Activated CD8-positive, alpha-beta T cell treated with anti-CD3 and anti-CD28 coated beads, Interleukin-2, amount 10 ng/mL, durations not matched to agents 7 days and 5 days (primary cell): ENCODE measurements at regions not wholly inside any gene's neighbourhood (a gene's known extent, or its start where the extent isn't known, plus 50 kb on each side); places are given as distances from the start of the nearest gene placed in this dataset.

Source experiments
- ATAC-seq: fragments of 150-1000 bp; cut with Tn5 transposase; one replicate; pipeline ENCODE4 v1.10.0; 2021; ENCODE audit warnings: moderate library complexity
- CTCF ChIA-PET: fragments of 350-600 bp; sonication (Branson Sonifier 250); formaldehyde crosslinking; loops from one replicate; lab custom pipeline; 2021; ENCODE audit warnings: antibody characterized with exemption; lab: Charles Lee
- POLR2A ChIA-PET: fragments of 350-600 bp; sonication (Branson Sonifier 250); formaldehyde crosslinking; loops from one replicate; lab custom pipeline; 2021; ENCODE audit warnings: antibody characterized with exemption; lab: Charles Lee
- DNase-seq: peaks from one replicate; pipeline ENCODE4 v3.0.0-alpha.2; 2020
- H3K27ac Mint-ChIP-seq: one replicate; pipeline ENCODE4 v1.8.0; 2021; ENCODE audit warnings: mild to moderate bottlenecking, mixed read lengths
- H3K27me3 Mint-ChIP-seq: one replicate; pipeline ENCODE4 v1.8.0; 2021; ENCODE audit warnings: low read depth, mixed read lengths
- H3K36me3 Mint-ChIP-seq: one replicate; pipeline ENCODE4 v1.8.0; 2021; ENCODE audit warnings: low read depth, mixed read lengths
- H3K4me1 Mint-ChIP-seq: one replicate; pipeline ENCODE4 v1.8.0; 2021; ENCODE audit warnings: low read depth, mixed read lengths
- H3K4me3 Mint-ChIP-seq: one replicate; pipeline ENCODE4 v1.8.0; 2021; ENCODE audit warnings: mild to moderate bottlenecking, mixed read lengths
- H3K9me3 Mint-ChIP-seq: one replicate; pipeline ENCODE4 v1.8.0; 2022; ENCODE audit warnings: mixed read lengths; ENCODE audit not compliant: insufficient read depth

DNA sequence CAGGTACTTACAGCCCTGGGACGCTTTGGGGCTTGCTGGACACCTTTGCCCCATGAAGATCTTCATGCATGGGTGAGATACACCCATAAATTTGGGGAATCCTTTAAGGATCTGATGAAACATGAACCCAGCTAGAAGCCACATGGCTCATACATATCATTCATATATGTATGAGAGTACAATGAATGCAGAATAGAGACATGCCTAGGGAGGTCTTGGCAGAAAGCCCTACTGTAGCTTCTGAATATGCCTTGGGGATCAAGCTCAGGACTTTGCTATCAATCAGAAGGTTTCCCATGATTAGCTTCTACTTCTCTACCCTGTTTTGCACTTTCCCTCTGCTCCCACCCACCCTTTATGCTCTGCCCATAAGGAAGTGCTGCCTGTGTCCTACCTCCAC lies 368.4 kb downstream of the LPIN1 start:
- Mint-ChIP-seq H3K27me3 (no peaks in the 10 kb centered on the region), H3K36me3 (no peaks in the 10 kb centered on the region), H3K4me1 (peaks cover 14% of the 10 kb centered on the region), H3K4me3 (no peak overlapping the region), H3K27ac (no peak overlapping the region), H3K9me3 (no peaks in the 10 kb centered on the region)
- CTCF ChIA-PET, result interaction anchor here (1.0 kb wide), 1 partner anchor 601 kb away, joined by 3 read pairs; no protein-coding TSS in a partner anchor
- no peak for ATAC-seq
- DNase-seq, result no peak
- POLR2A ChIA-PET, result no interaction called here

DNA sequence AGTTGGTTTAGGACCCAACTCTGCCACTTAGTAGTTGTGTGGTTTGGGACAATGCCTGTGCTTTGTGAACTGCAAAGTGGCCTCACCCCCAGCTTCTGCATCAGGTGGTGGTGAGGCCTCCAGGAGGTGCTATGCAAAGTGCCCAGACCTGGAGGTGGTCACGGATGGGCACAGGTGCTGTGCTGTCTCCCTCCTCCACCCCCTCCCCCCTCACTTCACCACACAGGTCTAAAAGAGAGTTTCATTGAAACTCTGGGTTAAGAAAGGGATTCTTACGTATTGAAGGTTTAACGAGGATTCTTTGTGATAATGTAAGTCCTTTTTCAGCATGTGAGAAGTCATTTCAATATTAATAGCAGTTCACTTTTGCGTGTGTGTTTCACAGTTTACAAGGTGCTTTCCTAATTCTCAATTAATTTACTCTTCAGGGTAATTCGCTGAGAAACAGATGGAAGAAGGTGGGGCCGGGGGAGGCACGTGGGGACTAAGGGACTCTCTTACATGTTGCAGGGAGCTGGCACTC lies 369.9 kb downstream of the LPIN1 start:
- no peak overlapping the region for H3K27ac Mint-ChIP-seq
- peaks cover 2% of the 10 kb centered on the region for H3K4me1 Mint-ChIP-seq
- H3K4me3 Mint-ChIP-seq, result no peak overlapping the region
- no peak for ATAC-seq
- H3K27me3 Mint-ChIP-seq, result no peaks in the 10 kb centered on the region
- POLR2A ChIA-PET, result interaction anchor here (0.6 kb wide), 1 partner anchor 9 kb away, joined by 3 read pairs; no protein-coding TSS in a partner anchor
- no peak for DNase-seq
- CTCF ChIA-PET, result no interaction called here
- no peaks in the 10 kb centered on the region for H3K36me3 Mint-ChIP-seq
- no peaks in the 10 kb centered on the region for H3K9me3 Mint-ChIP-seq

DNA sequence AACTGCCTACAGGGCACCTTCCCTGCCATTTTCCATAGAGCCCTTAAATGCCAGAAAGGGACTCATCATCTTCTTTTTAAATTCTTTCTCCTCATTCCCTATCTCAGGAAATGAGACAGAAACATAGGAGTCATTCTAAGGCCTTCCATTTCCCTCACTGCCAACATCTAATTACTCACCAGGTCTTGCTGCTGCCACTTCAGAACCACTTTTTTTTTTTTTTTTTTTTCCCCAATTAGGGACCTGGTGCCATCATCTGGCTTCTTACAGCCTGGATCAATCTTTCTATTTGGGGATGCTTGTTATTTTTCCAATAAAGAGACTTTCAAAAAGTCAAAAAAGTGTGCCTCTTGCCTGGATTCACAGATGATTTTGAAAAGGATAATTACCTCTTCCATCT lies 373.4 kb downstream of the LPIN1 start:
- no peaks in the 10 kb centered on the region for H3K4me1 Mint-ChIP-seq
- ATAC-seq (no peak), DNase-seq (no peak)
- ChIA-PET POLR2A (no interaction called here), CTCF (no interaction called here)
- H3K27ac Mint-ChIP-seq, result no peak overlapping the region
- H3K27me3 Mint-ChIP-seq, result no peaks in the 10 kb centered on the region
- H3K9me3 Mint-ChIP-seq, result no peaks in the 10 kb centered on the region
- no peak overlapping the region for H3K4me3 Mint-ChIP-seq
- H3K36me3 Mint-ChIP-seq, result no peaks in the 10 kb centered on the region

DNA sequence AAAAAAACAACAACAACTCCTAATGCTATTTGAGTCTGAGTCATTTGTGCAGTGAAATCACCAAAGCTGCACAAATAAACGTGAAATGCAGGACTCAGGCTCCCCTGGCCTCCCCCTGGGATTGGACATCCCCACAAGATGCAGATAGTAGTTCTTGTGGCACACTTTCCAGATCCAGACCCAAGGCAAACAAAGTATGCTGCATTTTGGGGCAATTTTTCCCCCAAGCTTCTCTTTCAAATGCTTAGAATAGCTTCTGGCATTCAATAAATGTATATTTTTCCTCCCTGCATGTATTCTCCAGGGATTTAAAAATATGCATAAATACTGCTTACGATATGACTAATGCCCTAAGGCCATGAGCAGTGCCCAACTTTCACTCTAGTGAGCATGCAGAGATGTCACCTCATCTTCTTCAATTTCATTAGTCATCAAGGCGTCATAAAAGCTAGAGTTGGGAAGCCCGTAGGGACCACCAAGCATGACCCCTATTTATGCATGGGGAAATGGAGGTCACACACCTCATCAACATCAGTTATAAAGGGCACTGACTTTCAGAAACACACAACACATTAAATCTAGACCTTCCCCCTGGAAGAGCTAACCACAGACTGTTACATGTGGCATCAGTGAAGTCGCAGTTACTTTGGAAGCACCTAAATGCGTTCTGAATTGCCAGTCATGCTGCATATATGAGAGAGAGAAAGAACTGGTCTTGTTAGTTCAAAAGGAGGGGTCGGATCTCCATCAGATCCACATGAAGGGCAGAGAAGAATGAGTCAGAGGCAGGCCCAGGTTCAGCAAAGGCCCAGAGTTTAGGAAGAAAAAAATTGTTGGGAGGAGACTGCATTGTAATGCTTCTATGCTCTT lies 374.1 kb downstream of the LPIN1 start:
- no peaks in the 10 kb centered on the region for H3K9me3 Mint-ChIP-seq
- CTCF ChIA-PET, result no interaction called here
- POLR2A ChIA-PET, result no interaction called here
- DNase-seq (no peak), ATAC-seq (no peak)
- no peak overlapping the region for H3K27ac Mint-ChIP-seq
- H3K4me3 Mint-ChIP-seq, result no peak overlapping the region
- H3K36me3 Mint-ChIP-seq, result no peaks in the 10 kb centered on the region
- H3K4me1 Mint-ChIP-seq, result no peaks in the 10 kb centered on the region
- no peaks in the 10 kb centered on the region for H3K27me3 Mint-ChIP-seq

DNA sequence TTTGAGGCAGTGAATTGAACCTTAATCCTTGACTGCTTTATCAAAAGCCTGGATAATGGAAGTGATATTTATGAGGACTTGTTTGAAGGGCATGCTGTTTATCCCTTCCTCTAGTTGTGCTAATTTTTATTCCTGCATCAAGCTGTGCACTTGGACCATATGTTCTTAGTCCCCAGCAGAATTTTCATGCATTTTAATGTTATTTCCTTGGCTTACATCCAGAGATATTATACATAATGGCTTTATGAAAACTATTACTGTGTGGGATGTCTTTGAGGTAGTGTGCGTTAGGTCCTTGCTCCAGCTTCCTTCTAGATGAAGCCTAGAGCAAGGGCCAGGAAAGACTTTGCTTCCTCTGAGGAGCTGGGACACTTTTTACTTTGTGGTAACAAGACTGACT lies 378.4 kb downstream of the LPIN1 start:
- Mint-ChIP-seq H3K4me1 (no peaks in the 10 kb centered on the region), H3K27me3 (no peaks in the 10 kb centered on the region)
- POLR2A ChIA-PET, result interaction anchor here (0.6 kb wide), 1 partner anchor 8 kb away, joined by 3 read pairs; no protein-coding TSS in a partner anchor

DNA sequence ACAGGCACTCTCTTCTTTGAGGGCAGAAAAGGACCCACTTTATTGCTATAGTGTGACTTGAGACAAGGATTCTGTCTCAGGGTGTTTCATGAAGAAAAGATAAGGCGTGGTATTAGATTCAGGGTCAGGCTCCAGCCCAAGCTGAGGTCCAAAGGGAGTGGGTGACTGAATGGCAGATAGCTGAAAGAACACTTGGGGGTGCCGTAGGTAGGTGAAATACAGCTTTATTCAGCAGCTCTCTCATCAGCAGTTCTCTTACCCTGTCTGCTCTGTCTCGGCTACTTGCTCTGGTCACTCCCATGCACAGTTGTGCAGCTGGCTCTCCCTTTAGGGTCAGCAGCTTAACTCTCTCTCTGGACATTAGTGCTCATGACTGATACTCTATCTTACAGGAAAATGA lies 379.9 kb downstream of the LPIN1 start:
- H3K4me1 Mint-ChIP-seq, result no peaks in the 10 kb centered on the region
- H3K9me3 Mint-ChIP-seq, result peaks cover 10% of the 10 kb centered on the region
- H3K27me3 Mint-ChIP-seq, result no peaks in the 10 kb centered on the region
- no peak overlapping the region for H3K4me3 Mint-ChIP-seq
- CTCF ChIA-PET, result interaction anchor here (1.0 kb wide), 1 partner anchor 880 kb away, joined by 4 read pairs; no protein-coding TSS in a partner anchor
- no peak for DNase-seq
- H3K36me3 Mint-ChIP-seq, result peaks cover 10% of the 10 kb centered on the region
- no peak overlapping the region for H3K27ac Mint-ChIP-seq
- POLR2A ChIA-PET, result no interaction called here
- ATAC-seq, result no peak

More for the DNA sequence above, 378.4 kb downstream of the LPIN1 start:
- no peak for DNase-seq
- Mint-ChIP-seq H3K9me3 (peaks cover 10% of the 10 kb centered on the region), H3K36me3 (peaks cover 10% of the 10 kb centered on the region), H3K27ac (no peak overlapping the region), H3K4me3 (no peak overlapping the region)
- CTCF ChIA-PET, result interaction anchor here (1.3 kb wide), 1 partner anchor 591 kb away, joined by 5 read pairs; no protein-coding TSS in a partner anchor
- no peak for ATAC-seq

DNA sequence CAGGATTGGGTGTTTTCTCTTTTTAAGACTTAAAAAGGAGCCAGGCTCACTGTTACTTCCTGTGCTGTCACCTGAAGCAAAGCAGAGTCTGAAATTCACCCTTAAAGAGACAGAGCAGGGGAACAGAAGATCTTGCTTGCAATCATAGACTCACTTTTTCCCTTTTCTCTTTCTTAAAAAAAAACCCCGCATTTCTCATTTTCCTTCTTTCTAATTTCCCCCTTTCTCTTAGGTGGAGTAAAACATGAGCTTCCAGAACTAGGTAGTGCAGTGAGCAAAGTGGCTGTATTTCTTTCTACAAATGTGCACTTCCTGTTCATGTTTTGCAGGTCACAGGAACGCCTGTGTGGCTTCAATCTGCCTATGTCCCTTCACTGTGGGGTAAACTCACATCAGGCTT lies 381.2 kb downstream of the LPIN1 start:
- H3K9me3 Mint-ChIP-seq, result peaks cover 10% of the 10 kb centered on the region
- ChIA-PET CTCF (interaction anchor here (0.6 to 0.7 kb wide), 2 partner anchors 42 to 495 kb away, joined by 3 to 4 read pairs; no protein-coding TSS in a partner anchor), POLR2A (interaction anchor here (0.6 kb wide), 2 partner anchors 10 to 436 kb away, joined by 3 to 4 read pairs; no protein-coding TSS in a partner anchor)
- ATAC-seq (peak; percentile 81), DNase-seq (peak; percentile 35)
- peak overlapping the region; percentile 90 for H3K27ac Mint-ChIP-seq
- H3K4me3 Mint-ChIP-seq, result peak overlapping the region; percentile 57
- H3K4me1 Mint-ChIP-seq, result no peaks in the 10 kb centered on the region
- no peaks in the 10 kb centered on the region for H3K27me3 Mint-ChIP-seq
- H3K36me3 Mint-ChIP-seq, result peaks cover 10% of the 10 kb centered on the region

DNA sequence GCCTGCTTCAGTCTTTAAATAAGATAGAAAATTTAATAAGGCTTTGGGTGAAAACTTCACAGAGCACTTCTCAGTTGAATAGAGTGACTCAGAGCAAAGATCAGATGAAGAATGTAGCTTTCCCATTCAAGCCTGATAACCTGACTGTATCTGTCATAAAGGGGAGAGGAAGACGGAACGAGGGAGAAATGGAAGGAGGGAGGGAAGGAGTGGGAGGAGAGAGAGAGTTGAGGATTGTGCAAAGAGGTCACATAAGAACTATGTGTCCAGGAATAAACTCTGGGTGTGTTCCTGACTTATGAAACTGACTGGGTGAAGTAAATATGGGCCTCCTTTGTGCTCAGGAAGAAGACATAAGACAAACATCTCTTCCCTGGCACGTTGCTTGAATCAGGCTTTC lies 385.5 kb downstream of the LPIN1 start:
- DNase-seq, result no peak
- CTCF ChIA-PET, result interaction anchor here (0.6 to 1.0 kb wide), 2 partner anchors 589 to 1272 kb away, joined by 3 read pairs; no protein-coding TSS in a partner anchor
- no peak overlapping the region for H3K4me3 Mint-ChIP-seq
- H3K36me3 Mint-ChIP-seq, result peaks cover 5% of the 10 kb centered on the region
- H3K27ac Mint-ChIP-seq, result no peak overlapping the region
- H3K9me3 Mint-ChIP-seq, result peaks cover 8% of the 10 kb centered on the region
- no peaks in the 10 kb centered on the region for H3K4me1 Mint-ChIP-seq
- ATAC-seq, result no peak
- no peaks in the 10 kb centered on the region for H3K27me3 Mint-ChIP-seq
- POLR2A ChIA-PET, result no interaction called here

DNA sequence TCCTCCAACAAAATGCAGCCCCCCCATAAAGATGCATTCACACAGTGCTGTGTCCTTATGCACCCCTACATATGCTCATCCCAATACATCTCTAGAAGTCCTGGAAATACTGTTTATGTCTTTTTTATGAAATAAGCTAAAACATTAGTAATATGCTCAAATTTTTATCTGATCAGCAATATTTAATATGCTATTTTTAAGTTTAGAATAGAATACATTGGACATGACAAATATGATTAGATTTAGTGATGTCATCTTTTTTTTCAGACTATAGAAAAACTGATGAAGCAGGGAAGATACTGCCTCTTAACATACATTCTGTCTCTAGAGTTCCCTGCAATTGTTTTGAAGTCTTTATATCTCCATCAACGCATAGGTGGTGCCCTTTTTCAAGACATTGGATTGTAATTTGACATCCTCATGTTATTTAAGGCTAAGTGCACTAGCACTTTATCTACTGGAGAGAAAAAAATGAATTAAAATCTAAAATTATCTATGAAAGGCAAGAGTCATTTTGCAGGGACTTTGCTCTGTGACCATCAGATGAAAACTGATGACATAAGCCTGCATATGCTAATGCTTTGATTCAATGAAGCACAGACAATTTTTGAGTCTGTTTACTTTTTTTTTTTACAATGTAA lies 395.3 kb downstream of the LPIN1 start:
- CTCF ChIA-PET, result no interaction called here
- Mint-ChIP-seq H3K9me3 (no peaks in the 10 kb centered on the region), H3K4me3 (no peak overlapping the region), H3K27ac (no peak overlapping the region), H3K36me3 (no peaks in the 10 kb centered on the region), H3K4me1 (peaks cover 5% of the 10 kb centered on the region), H3K27me3 (peaks cover 2% of the 10 kb centered on the region)
- ATAC-seq, result no peak
- no peak for DNase-seq
- POLR2A ChIA-PET, result no interaction called here

DNA sequence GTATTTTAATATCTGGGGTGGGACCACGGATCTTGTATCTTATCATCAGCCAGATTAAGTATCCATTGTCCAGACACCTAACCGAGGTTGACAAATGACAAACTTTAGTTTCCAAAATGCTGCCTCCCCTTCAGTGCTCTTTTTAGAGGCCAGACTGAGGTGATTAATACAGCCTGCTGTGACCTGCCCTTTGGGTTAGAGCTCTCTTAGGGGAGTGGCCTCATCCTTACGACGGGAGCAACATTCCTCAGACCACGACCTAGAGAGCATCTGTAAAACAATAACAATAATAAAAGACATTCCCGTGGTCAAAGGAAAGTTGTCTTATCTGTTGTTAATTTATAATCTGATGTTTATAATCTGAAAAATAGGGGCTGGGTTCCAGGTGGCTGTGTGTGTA lies 405.3 kb downstream of the LPIN1 start:
- H3K9me3 Mint-ChIP-seq, result no peaks in the 10 kb centered on the region
- no peaks in the 10 kb centered on the region for H3K36me3 Mint-ChIP-seq
- H3K27me3 Mint-ChIP-seq, result peaks cover 6% of the 10 kb centered on the region
- CTCF ChIA-PET, result no interaction called here
- no peak overlapping the region for H3K27ac Mint-ChIP-seq
- POLR2A ChIA-PET, result no interaction called here
- DNase-seq (no peak), ATAC-seq (no peak)
- H3K4me1 Mint-ChIP-seq, result no peaks in the 10 kb centered on the region
- no peak overlapping the region for H3K4me3 Mint-ChIP-seq

DNA sequence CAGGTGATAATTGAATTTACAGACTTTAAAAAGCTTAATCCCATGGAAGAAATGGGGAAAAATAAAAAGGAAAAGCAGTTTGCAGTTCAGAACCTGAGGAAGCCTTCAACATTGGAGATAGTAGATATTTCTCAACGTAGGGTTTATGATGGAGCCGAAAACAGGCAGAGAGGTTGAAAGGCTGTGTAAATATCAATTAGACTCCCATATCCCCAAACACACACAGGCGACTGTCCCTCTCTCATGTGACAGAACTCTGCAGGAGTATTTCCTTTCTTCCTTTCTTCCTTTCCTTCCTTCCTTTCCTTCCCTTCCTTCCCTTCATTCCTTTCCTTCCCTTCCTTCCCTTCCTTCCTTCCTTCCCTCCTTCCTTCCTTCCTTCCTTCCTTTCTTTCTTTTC lies 406.5 kb downstream of the LPIN1 start:
- Mint-ChIP-seq H3K36me3 (no peaks in the 10 kb centered on the region), H3K4me1 (no peaks in the 10 kb centered on the region), H3K4me3 (no peak overlapping the region), H3K27me3 (peaks cover 6% of the 10 kb centered on the region), H3K27ac (no peak overlapping the region), H3K9me3 (no peaks in the 10 kb centered on the region)
- ChIA-PET CTCF (interaction anchor here (0.6 kb wide), 1 partner anchor 12 kb away, joined by 3 read pairs; no protein-coding TSS in a partner anchor), POLR2A (no interaction called here)
- no peak for DNase-seq
- no peak for ATAC-seq
